ENCODE measurements at regions not wholly inside any gene's neighbourhood (a gene's known extent, or its start where the extent isn't known, plus 50 kb on each side); places are given as distances from the start of the nearest gene placed in this dataset.

GRCh38 chr10:124231168-124232155 is 138.1 kb upstream of the CHST15 start:
- no peak for TF ChIP-seq CTCF (optimal IDR thresholded peaks at IDR 0.05 in 1 of 3, IDR thresholded peaks at IDR 0.05 in 1 of 3, conservative IDR thresholded peaks at IDR 0.05 in 1 of 3; ENCODE audit: extremely low read depth in 1 of 3, insufficient read depth in 2 of 3, low read length in 3 of 3)
- no peak for TF ChIP-seq EZH2 (IDR thresholded peaks at IDR 0.05; ENCODE audit: low read length)
